ENCODE measurements at regions not wholly inside any gene's neighbourhood (a gene's known extent, or its start where the extent isn't known, plus 50 kb on each side); places are given as distances from the start of the nearest gene placed in this dataset.

DNA sequence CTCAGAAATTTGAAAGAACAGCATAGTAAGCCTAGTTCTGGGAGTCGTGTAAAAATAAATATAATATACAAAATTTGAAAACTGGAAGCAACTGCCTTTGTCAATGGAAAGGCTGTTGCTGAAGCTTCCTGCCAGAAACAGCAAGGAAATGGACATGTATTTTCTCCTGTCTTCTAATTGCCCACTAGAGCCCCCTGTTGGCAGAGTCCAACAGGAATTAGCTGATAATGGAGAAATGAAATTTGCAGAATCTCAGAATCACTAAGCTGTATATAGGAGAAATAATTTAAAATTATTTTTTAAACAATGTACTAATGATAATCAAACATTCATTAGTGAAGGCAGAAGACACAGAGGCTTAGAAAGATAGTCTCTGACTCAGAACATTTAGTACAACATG, 414.8 kb downstream of the SLC6A15 start:
- TF ChIP-seq EGR1 (IDR thresholded peaks at IDR 0.05; ENCODE audit: low read depth in 2 of 2) (no peak), NR2F2 (IDR thresholded peaks at IDR 0.05) (no peak), SP1 (IDR thresholded peaks at IDR 0.05) (no peak)
- TF ChIP-seq, protein P1, sequence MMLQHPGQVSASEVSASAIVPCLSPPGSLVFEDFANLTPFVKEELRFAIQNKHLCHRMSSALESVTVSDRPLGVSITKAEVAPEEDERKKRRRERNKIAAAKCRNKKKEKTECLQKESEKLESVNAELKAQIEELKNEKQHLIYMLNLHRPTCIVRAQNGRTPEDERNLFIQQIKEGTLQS (IDR thresholded peaks at IDR 0.05) = no peak
- TF ChIP-seq, protein P2, sequence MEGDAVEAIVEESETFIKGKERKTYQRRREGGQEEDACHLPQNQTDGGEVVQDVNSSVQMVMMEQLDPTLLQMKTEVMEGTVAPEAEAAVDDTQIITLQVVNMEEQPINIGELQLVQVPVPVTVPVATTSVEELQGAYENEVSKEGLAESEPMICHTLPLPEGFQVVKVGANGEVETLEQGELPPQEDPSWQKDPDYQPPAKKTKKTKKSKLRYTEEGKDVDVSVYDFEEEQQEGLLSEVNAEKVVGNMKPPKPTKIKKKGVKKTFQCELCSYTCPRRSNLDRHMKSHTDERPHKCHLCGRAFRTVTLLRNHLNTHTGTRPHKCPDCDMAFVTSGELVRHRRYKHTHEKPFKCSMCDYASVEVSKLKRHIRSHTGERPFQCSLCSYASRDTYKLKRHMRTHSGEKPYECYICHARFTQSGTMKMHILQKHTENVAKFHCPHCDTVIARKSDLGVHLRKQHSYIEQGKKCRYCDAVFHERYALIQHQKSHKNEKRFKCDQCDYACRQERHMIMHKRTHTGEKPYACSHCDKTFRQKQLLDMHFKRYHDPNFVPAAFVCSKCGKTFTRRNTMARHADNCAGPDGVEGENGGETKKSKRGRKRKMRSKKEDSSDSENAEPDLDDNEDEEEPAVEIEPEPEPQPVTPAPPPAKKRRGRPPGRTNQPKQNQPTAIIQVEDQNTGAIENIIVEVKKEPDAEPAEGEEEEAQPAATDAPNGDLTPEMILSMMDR (IDR thresholded peaks at IDR 0.05; ENCODE audit: low read depth, low read length, missing input control) = no peak
- H3K4me3 ChIP-seq (ENCODE audit: low read depth in 1 of 3, low read length in 3 of 3) = no peak overlapping the region
- WGBS = 36% methylated on average over 1 of the region's 1 CpG
- no peaks in the 10 kb centered on the region for H3K36me3 ChIP-seq (ENCODE audit: control insufficient read depth in 4 of 4, insufficient read depth in 3 of 4, low read depth in 1 of 4, low read length in 3 of 4)
- no peak for DNase-seq (ENCODE audit: low spot score)
- H3K4me1 ChIP-seq (ENCODE audit: control insufficient read depth in 4 of 4, insufficient read depth in 4 of 4, low read length in 3 of 4) = no peaks in the 10 kb centered on the region
- H3K9ac ChIP-seq (ENCODE audit: low read depth in 1 of 2, low read length in 2 of 2) = no peak overlapping the region
- no peaks in the 10 kb centered on the region for H3K9me3 ChIP-seq (ENCODE audit: control insufficient read depth in 4 of 4, low read length in 3 of 4)
- no peak overlapping the region for H3K27ac ChIP-seq (ENCODE audit: low read depth in 1 of 2, low read length in 2 of 2)
- no peaks in the 10 kb centered on the region for H3K27me3 ChIP-seq (ENCODE audit: control insufficient read depth in 4 of 4, insufficient read depth in 4 of 4, low read length in 3 of 4)

DNA sequence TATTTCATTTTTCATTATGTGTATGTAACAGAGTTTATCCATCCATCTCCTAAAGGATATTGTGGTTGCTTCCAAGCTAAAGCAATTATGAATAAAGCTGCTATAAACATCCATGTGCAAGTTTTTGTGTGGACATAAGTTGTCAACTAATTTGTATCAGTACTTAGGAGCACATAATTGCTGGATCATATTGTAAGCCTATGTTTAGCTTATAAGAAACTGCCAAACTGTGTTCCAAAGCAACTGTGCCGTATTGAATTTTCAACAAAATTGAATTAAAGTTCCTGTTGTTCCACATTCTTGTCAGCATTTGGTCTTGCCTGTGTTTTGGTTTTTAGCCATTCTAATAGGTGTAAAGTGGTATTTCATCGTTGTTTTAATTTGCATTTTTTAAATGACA, 416.9 kb downstream of the SLC6A15 start:
- H3K36me3 ChIP-seq (ENCODE audit: control insufficient read depth in 4 of 4, insufficient read depth in 3 of 4, low read depth in 1 of 4, low read length in 3 of 4) = no peaks in the 10 kb centered on the region
- no peaks in the 10 kb centered on the region for H3K9me3 ChIP-seq (ENCODE audit: control insufficient read depth in 4 of 4, low read length in 3 of 4)
- WGBS = 86% methylated on average over 2 of the region's 2 CpGs
- H3K4me1 ChIP-seq (ENCODE audit: control insufficient read depth in 4 of 4, insufficient read depth in 4 of 4, low read length in 3 of 4) = no peaks in the 10 kb centered on the region
- no peak for DNase-seq (ENCODE audit: low spot score)
- H3K27me3 ChIP-seq (ENCODE audit: control insufficient read depth in 4 of 4, insufficient read depth in 4 of 4, low read length in 3 of 4) = no peaks in the 10 kb centered on the region
- TF ChIP-seq YY1 (IDR thresholded peaks at IDR 0.05) (no peak), TAF1 (conservative IDR thresholded peaks at IDR 0.05) (no peak), FOXA2 (IDR thresholded peaks at IDR 0.05) (no peak), RAD21 (IDR thresholded peaks at IDR 0.05) (no peak), GABPA (IDR thresholded peaks at IDR 0.05 in 1 of 2, conservative IDR thresholded peaks at IDR 0.05 in 1 of 2) (no peak), RXRA (IDR thresholded peaks at IDR 0.05) (no peak)
- TF ChIP-seq, protein P3, sequence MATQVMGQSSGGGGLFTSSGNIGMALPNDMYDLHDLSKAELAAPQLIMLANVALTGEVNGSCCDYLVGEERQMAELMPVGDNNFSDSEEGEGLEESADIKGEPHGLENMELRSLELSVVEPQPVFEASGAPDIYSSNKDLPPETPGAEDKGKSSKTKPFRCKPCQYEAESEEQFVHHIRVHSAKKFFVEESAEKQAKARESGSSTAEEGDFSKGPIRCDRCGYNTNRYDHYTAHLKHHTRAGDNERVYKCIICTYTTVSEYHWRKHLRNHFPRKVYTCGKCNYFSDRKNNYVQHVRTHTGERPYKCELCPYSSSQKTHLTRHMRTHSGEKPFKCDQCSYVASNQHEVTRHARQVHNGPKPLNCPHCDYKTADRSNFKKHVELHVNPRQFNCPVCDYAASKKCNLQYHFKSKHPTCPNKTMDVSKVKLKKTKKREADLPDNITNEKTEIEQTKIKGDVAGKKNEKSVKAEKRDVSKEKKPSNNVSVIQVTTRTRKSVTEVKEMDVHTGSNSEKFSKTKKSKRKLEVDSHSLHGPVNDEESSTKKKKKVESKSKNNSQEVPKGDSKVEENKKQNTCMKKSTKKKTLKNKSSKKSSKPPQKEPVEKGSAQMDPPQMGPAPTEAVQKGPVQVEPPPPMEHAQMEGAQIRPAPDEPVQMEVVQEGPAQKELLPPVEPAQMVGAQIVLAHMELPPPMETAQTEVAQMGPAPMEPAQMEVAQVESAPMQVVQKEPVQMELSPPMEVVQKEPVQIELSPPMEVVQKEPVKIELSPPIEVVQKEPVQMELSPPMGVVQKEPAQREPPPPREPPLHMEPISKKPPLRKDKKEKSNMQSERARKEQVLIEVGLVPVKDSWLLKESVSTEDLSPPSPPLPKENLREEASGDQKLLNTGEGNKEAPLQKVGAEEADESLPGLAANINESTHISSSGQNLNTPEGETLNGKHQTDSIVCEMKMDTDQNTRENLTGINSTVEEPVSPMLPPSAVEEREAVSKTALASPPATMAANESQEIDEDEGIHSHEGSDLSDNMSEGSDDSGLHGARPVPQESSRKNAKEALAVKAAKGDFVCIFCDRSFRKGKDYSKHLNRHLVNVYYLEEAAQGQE (IDR thresholded peaks at IDR 0.05) = no peak
- TF ChIP-seq, protein P4, sequence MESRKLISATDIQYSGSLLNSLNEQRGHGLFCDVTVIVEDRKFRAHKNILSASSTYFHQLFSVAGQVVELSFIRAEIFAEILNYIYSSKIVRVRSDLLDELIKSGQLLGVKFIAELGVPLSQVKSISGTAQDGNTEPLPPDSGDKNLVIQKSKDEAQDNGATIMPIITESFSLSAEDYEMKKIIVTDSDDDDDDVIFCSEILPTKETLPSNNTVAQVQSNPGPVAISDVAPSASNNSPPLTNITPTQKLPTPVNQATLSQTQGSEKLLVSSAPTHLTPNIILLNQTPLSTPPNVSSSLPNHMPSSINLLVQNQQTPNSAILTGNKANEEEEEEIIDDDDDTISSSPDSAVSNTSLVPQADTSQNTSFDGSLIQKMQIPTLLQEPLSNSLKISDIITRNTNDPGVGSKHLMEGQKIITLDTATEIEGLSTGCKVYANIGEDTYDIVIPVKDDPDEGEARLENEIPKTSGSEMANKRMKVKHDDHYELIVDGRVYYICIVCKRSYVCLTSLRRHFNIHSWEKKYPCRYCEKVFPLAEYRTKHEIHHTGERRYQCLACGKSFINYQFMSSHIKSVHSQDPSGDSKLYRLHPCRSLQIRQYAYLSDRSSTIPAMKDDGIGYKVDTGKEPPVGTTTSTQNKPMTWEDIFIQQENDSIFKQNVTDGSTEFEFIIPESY (IDR thresholded peaks at IDR 0.05) = no peak
- H3K9ac ChIP-seq (ENCODE audit: low read depth in 1 of 2, low read length in 2 of 2) = no peak overlapping the region
- H3K4me3 ChIP-seq (ENCODE audit: low read depth in 1 of 3, low read length in 3 of 3) = no peak overlapping the region
- no peak overlapping the region for H3K27ac ChIP-seq (ENCODE audit: low read depth in 1 of 2, low read length in 2 of 2)
